ENCODE measurements at regions not wholly inside any gene's neighbourhood (a gene's known extent, or its start where the extent isn't known, plus 50 kb on each side); places are given as distances from the start of the nearest gene placed in this dataset.

GRCh38 chr18:54069729-54070128 is 154.7 kb downstream of the MBD2 start:
- H3K9me3 ChIP-seq (ENCODE audit: control insufficient read depth, insufficient read depth, low read length) = no peaks in the 10 kb centered on the region
- no peaks in the 10 kb centered on the region for H3K4me1 ChIP-seq (ENCODE audit: control insufficient read depth, insufficient read depth, low read length)
- in situ Hi-C loops (cut with MboI; ENCODE audit: low sequenced_read_pairs) (no loop called here), dilution Hi-C loops (cut with HindIII; ENCODE audit: low sequenced_read_pairs, unreplicated experiment) (no loop called here), intact Hi-C loops (cut with micrococcal nuclease) (no loop called here)
- H3K27ac ChIP-seq (ENCODE audit: insufficient read depth, low read length) = no peak overlapping the region
- no peaks in the 10 kb centered on the region for H3K79me1 ChIP-seq (ENCODE audit: low read depth in 1 of 2, low read length in 2 of 2)
- H4K20me1 ChIP-seq (ENCODE audit: insufficient read depth, low read length) = no peaks in the 10 kb centered on the region
- H2BK20ac ChIP-seq (ENCODE audit: low read depth, low read length) = no peak overlapping the region
- H3K27me3 ChIP-seq (ENCODE audit: control insufficient read depth, insufficient read depth, low read length) = no peaks in the 10 kb centered on the region
- TF ChIP-seq FOS (IDR thresholded peaks at IDR 0.05; ENCODE audit: low read depth, low read length) = no peak
- TF ChIP-seq BHLHE40 (IDR thresholded peaks at IDR 0.05; ENCODE audit: low read depth, low read length) = no peak
- TF ChIP-seq POLR2A (IDR thresholded peaks at IDR 0.05; ENCODE audit: low read depth, low read length) = no peak
- H2BK15ac ChIP-seq (ENCODE audit: low read depth, low read length) = no peak overlapping the region
- no peak overlapping the region for H3K14ac ChIP-seq (replicated peaks; ENCODE audit: low read depth, low read length)
- H3K56ac ChIP-seq (ENCODE audit: extremely low read depth, insufficient read depth, low read length) = no peak overlapping the region
- 43% methylated on average over 1 of the region's 1 CpG; no CpG with 5 or more reads in 1 of the 2 experiments for WGBS, 2 experiments (ENCODE audit: extremely low coverage in 2 of 2, insufficient read length in 1 of 2)
- DNase-seq (no peak), ATAC-seq (ENCODE audit: low read depth) (no peak)
- H3K23ac ChIP-seq (ENCODE audit: low read depth, low read length) = no peak overlapping the region
- no peak overlapping the region for H3K4ac ChIP-seq (ENCODE audit: low read depth, low read length)
- no peak overlapping the region for H2BK5ac ChIP-seq (ENCODE audit: low read depth, low read length, poor library complexity, severe bottlenecking)
- no peak overlapping the region for H3K18ac ChIP-seq (ENCODE audit: low read depth, low read length)
- CTCF ChIA-PET = no interaction called here
- BruUV-seq (replicated peaks) = no TSS peak
- no peak overlapping the region for H2AK5ac ChIP-seq (ENCODE audit: low read depth, low read length)
- H2BK120ac ChIP-seq (ENCODE audit: low read depth, low read length) = no peak overlapping the region
- no peak overlapping the region for H2AFZ ChIP-seq (replicated peaks; ENCODE audit: low read length, poor library complexity)
- no peak overlapping the region for H3K4me3 ChIP-seq (ENCODE audit: insufficient read depth, low read depth, low read length)
- H3K4me2 ChIP-seq (ENCODE audit: low read depth, low read length) = no peak overlapping the region
- no peak overlapping the region for H4K91ac ChIP-seq (ENCODE audit: insufficient read depth, low read depth, low read length)
- no peak overlapping the region for H2AK9ac ChIP-seq (replicated peaks; ENCODE audit: low read depth, low read length, poor library complexity)
- no peak overlapping the region for H3K9ac ChIP-seq (ENCODE audit: low read depth, low read length)
- H3K9me1 ChIP-seq (ENCODE audit: insufficient read depth, low read length) = no peaks in the 10 kb centered on the region
- no peak overlapping the region for H4K8ac ChIP-seq (ENCODE audit: low read depth in 2 of 2, low read length in 2 of 2)
- no peaks in the 10 kb centered on the region for H3K36me3 ChIP-seq (ENCODE audit: control insufficient read depth, insufficient read depth, low read length)
- POLR2A ChIA-PET (ENCODE audit: unreplicated experiment) = no interaction called here
- no peak overlapping the region for H4K5ac ChIP-seq (ENCODE audit: low read depth, low read length)

Data from IMR-90 (cell line).